IPS DF 6.9 (cell line): ENCODE measurements at regions not wholly inside any gene's neighbourhood (a gene's known extent, or its start where the extent isn't known, plus 50 kb on each side); places are given as distances from the start of the nearest gene placed in this dataset.
A peak's percentile ranks its signal among the peaks of the same experiment; 100 is the strongest.

Source experiments
- DNase-seq: peaks from one replicate; pipeline ENCODE4 v3.0.0-alpha.2; 2013; ENCODE audit warnings: low read depth, low spot score
- H3K27ac ChIP-seq: one replicate; pipeline ENCODE4 v1.5.1; 2013; ENCODE audit warnings: low read length, control low read depth
- H3K27me3 ChIP-seq: 2 replicates; pipeline ENCODE4 v1.6.1; 2013; ENCODE audit warnings: mild to moderate bottlenecking, low read length; ENCODE audit not compliant: control insufficient read depth, insufficient read depth
- H3K36me3 ChIP-seq: 2 replicates; pipeline ENCODE4 v1.6.1; 2013; ENCODE audit warnings: low read length; ENCODE audit not compliant: control insufficient read depth, insufficient read depth
- H3K4me1 ChIP-seq: 2 replicates; pipeline ENCODE4 v1.6.1; 2013; ENCODE audit warnings: low read length; ENCODE audit not compliant: control insufficient read depth, insufficient read depth
- H3K4me3 ChIP-seq: 2 replicates; pipeline ENCODE4 v1.5.1; 2013; ENCODE audit warnings: mild to moderate bottlenecking, low read length
- H3K9me3 ChIP-seq: 2 replicates; pipeline ENCODE4 v1.6.1; 2013; ENCODE audit warnings: low read length, inconsistent platforms; ENCODE audit not compliant: control insufficient read depth, insufficient read depth
- WGBS: extraction: QIAGEN DNeasy Blood & Tissue Kit; methylation state at CpG from one replicate; pipeline ENCODE4 v1.1.7; 2013; ENCODE audit warnings: mixed read lengths, missing lambda C conversion rate; ENCODE audit not compliant: insufficient read length, insufficient coverage; 5-methylcytosine and 5-hydroxymethylcytosine counted together

- whole genome bisulfite sequencing: no CpG with 5 or more reads among the region's 1 CpG
- Histone ChIP-seq H3K9me3 (no peaks in the 10 kb centered on the region), H3K36me3 (no peaks in the 10 kb centered on the region), H3K27ac (no peak overlapping the region), H3K4me3 (no peak overlapping the region), H3K4me1 (no peaks in the 10 kb centered on the region), H3K27me3 (no peaks in the 10 kb centered on the region)
- no peak for DNase-seq
Observed at GRCh38 chr18:51943281-51943680, 396.7 kb upstream of the DCC start.

- Histone ChIP-seq H3K4me1 (no peaks in the 10 kb centered on the region), H3K27ac (no peak overlapping the region), H3K4me3 (no peak overlapping the region), H3K36me3 (no peaks in the 10 kb centered on the region), H3K9me3 (no peaks in the 10 kb centered on the region), H3K27me3 (no peaks in the 10 kb centered on the region)
- DNase-seq: no peak
- WGBS: no CpG with 5 or more reads among the region's 4 CpGs
Observed at GRCh38 chr18:51946946-51947345, 393.1 kb upstream of the DCC start.

GRCh38 chr18:51952844-51953243 lies 387.2 kb upstream of the DCC start:
- Histone ChIP-seq H3K27ac (no peak overlapping the region), H3K4me1 (no peaks in the 10 kb centered on the region), H3K27me3 (no peaks in the 10 kb centered on the region), H3K4me3 (no peak overlapping the region), H3K36me3 (no peaks in the 10 kb centered on the region), H3K9me3 (no peaks in the 10 kb centered on the region)
- no CpG with 5 or more reads among the region's 2 CpGs for WGBS
- DNase-seq: no peak

GRCh38 chr18:51953521-51953920 lies 386.5 kb upstream of the DCC start:
- no peak for DNase-seq
- Histone ChIP-seq H3K36me3 (no peaks in the 10 kb centered on the region), H3K27ac (no peak overlapping the region), H3K9me3 (no peaks in the 10 kb centered on the region), H3K4me3 (no peak overlapping the region), H3K4me1 (no peaks in the 10 kb centered on the region), H3K27me3 (no peaks in the 10 kb centered on the region)
- WGBS: no CpG with 5 or more reads among the region's 3 CpGs

- H3K27me3 ChIP-seq: no peaks in the 10 kb centered on the region
- no peak overlapping the region for H3K27ac ChIP-seq
- no peaks in the 10 kb centered on the region for H3K4me1 ChIP-seq
- H3K9me3 ChIP-seq: no peaks in the 10 kb centered on the region
- WGBS: no CpG with 5 or more reads among the region's 6 CpGs
- H3K36me3 ChIP-seq: no peaks in the 10 kb centered on the region
- DNase-seq: no peak
- no peak overlapping the region for H3K4me3 ChIP-seq
Observed at GRCh38 chr18:51955136-51955535, 384.9 kb upstream of the DCC start.

- no peaks in the 10 kb centered on the region for H3K27me3 ChIP-seq
- H3K4me1 ChIP-seq: no peaks in the 10 kb centered on the region
- H3K4me3 ChIP-seq: no peak overlapping the region
- H3K27ac ChIP-seq: no peak overlapping the region
- H3K9me3 ChIP-seq: no peaks in the 10 kb centered on the region
- WGBS: no CpG with 5 or more reads among the region's 4 CpGs
- DNase-seq: peak; percentile 4
- no peaks in the 10 kb centered on the region for H3K36me3 ChIP-seq
Observed at GRCh38 chr18:51957001-51957400, 383.0 kb upstream of the DCC start.

GRCh38 chr18:51980101-51980500 lies 359.9 kb upstream of the DCC start:
- H3K36me3 ChIP-seq: no peaks in the 10 kb centered on the region
- H3K4me3 ChIP-seq: no peak overlapping the region
- H3K27me3 ChIP-seq: no peaks in the 10 kb centered on the region
- no peak overlapping the region for H3K27ac ChIP-seq
- no peak for DNase-seq
- no CpG with 5 or more reads among the region's 3 CpGs for WGBS
- H3K4me1 ChIP-seq: no peaks in the 10 kb centered on the region
- no peaks in the 10 kb centered on the region for H3K9me3 ChIP-seq

GRCh38 chr18:51988277-51988676 lies 351.7 kb upstream of the DCC start:
- no peak overlapping the region for H3K27ac ChIP-seq
- H3K9me3 ChIP-seq: no peaks in the 10 kb centered on the region
- no peaks in the 10 kb centered on the region for H3K36me3 ChIP-seq
- H3K4me1 ChIP-seq: no peaks in the 10 kb centered on the region
- H3K4me3 ChIP-seq: no peak overlapping the region
- WGBS: no CpG with 5 or more reads among the region's 2 CpGs
- H3K27me3 ChIP-seq: 0 out of 2 replicates have a peak, but pooled peaks cover 2% of the 10 kb centered on the region
- DNase-seq: no peak

- H3K27me3 ChIP-seq: no peaks in the 10 kb centered on the region
- H3K9me3 ChIP-seq: no peaks in the 10 kb centered on the region
- WGBS: no CpG with 5 or more reads among the region's 2 CpGs
- H3K36me3 ChIP-seq: no peaks in the 10 kb centered on the region
- no peak overlapping the region for H3K27ac ChIP-seq
- DNase-seq: no peak
- no peak overlapping the region for H3K4me3 ChIP-seq
- H3K4me1 ChIP-seq: no peaks in the 10 kb centered on the region
Observed at GRCh38 chr18:51997129-51997528, 342.9 kb upstream of the DCC start.

GRCh38 chr18:51998066-51998465 lies 341.9 kb upstream of the DCC start:
- H3K4me1 ChIP-seq: no peaks in the 10 kb centered on the region
- no CpG with 5 or more reads among the region's 3 CpGs for WGBS
- no peaks in the 10 kb centered on the region for H3K36me3 ChIP-seq
- no peak overlapping the region for H3K4me3 ChIP-seq
- DNase-seq: no peak
- H3K27ac ChIP-seq: no peak overlapping the region
- no peaks in the 10 kb centered on the region for H3K27me3 ChIP-seq
- H3K9me3 ChIP-seq: no peaks in the 10 kb centered on the region

- Histone ChIP-seq H3K27ac (no peak overlapping the region), H3K36me3 (no peaks in the 10 kb centered on the region), H3K4me3 (no peak overlapping the region), H3K9me3 (no peaks in the 10 kb centered on the region), H3K27me3 (no peaks in the 10 kb centered on the region), H3K4me1 (no peaks in the 10 kb centered on the region)
- no peak for DNase-seq
- no CpG with 5 or more reads among the region's 3 CpGs for WGBS
Observed at GRCh38 chr18:51998711-51999110, 341.3 kb upstream of the DCC start.
